ENCODE measurements at regions not wholly inside any gene's neighbourhood (a gene's known extent, or its start where the extent isn't known, plus 50 kb on each side); places are given as distances from the start of the nearest gene placed in this dataset.

DNA sequence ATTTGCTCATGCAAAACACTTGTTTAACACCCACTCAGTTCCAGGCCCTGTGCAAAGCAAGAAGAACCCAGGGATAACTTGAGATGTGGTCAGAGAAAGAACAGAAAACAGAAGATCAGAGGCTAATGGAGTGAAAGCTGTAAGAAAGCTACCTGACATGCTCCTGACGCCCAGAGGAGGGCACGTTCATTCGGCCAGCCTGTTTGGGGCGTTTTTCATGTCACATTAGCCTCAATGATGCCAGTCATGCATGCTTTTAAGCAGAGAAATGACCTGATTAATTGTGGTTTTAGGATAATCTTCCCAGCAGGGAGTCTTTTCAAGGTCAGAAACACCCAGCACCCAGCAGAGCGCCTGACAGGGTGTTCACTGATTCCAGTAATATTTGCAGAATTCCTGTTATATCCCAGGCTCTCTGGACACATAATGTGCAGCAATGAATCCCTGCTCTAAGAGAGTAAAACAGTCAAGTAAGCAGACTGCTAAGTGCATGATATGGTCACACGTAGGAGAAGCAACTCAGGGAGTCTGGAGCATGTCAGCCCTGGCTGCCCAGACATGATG is 320.0 kb downstream of the LRATD1 start:
- no peak for TF ChIP-seq RAD21 (IDR thresholded peaks at IDR 0.05; ENCODE audit: low read depth)
- no peak for TF ChIP-seq FOXM1 (IDR thresholded peaks at IDR 0.05; ENCODE audit: borderline replicate concordance, low read depth)
- no peak for TF ChIP-seq YY1 (IDR thresholded peaks at IDR 0.05; ENCODE audit: low read depth)
- no peak for TF ChIP-seq EP300 (IDR thresholded peaks at IDR 0.05; ENCODE audit: borderline replicate concordance)
- TF ChIP-seq TCF12 (IDR thresholded peaks at IDR 0.05; ENCODE audit: low read depth): no peak
- TF ChIP-seq ZBTB7A (IDR thresholded peaks at IDR 0.05; ENCODE audit: low read depth): no peak
- TF ChIP-seq, protein P1, sequence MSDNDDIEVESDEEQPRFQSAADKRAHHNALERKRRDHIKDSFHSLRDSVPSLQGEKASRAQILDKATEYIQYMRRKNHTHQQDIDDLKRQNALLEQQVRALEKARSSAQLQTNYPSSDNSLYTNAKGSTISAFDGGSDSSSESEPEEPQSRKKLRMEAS (IDR thresholded peaks at IDR 0.05): no peak
